ENCODE measurements at regions not wholly inside any gene's neighbourhood (a gene's known extent, or its start where the extent isn't known, plus 50 kb on each side); places are given as distances from the start of the nearest gene placed in this dataset.

GRCh38 chr2:45141883-45142866, 132.9 kb upstream of the SIX2 start (continued):
- no peak for TF ChIP-seq HIC1 (tag by site-specific recombination; IDR thresholded peaks at IDR 0.05)
- TF ChIP-seq ZNF549 (tag by site-specific recombination; IDR thresholded peaks at IDR 0.05) = no peak
- peak; percentile 50; the same call in 1 of the 2 replicates for TF ChIP-seq ZNF266 (tag by site-specific recombination; IDR thresholded peaks at IDR 0.05; ENCODE audit: low read depth)
- no peak for TF ChIP-seq ZNF391 (tag by site-specific recombination; IDR thresholded peaks at IDR 0.05; ENCODE audit: borderline replicate concordance, low read depth)
- no peak for TF ChIP-seq FEZF1 (tag by site-specific recombination; IDR thresholded peaks at IDR 0.05)
- TF ChIP-seq ZNF121 (tag by site-specific recombination; IDR thresholded peaks at IDR 0.05) = 0 out of 2 replicates have a peak, but pooled peaks have one; percentile 11
- TF ChIP-seq ZNF394 (tag by site-specific recombination; IDR thresholded peaks at IDR 0.05; ENCODE audit: borderline replicate concordance) = peak; percentile 70; the same call in 1 of the 2 replicates
- no peak for TF ChIP-seq ZNF404 (tag by site-specific recombination; IDR thresholded peaks at IDR 0.05)
- no peak for TF ChIP-seq ZNF174 (tag by site-specific recombination; IDR thresholded peaks at IDR 0.05)
- no peak for TF ChIP-seq ZNF24 (tag by site-specific recombination; IDR thresholded peaks at IDR 0.05)
- TF ChIP-seq, protein P1, sequence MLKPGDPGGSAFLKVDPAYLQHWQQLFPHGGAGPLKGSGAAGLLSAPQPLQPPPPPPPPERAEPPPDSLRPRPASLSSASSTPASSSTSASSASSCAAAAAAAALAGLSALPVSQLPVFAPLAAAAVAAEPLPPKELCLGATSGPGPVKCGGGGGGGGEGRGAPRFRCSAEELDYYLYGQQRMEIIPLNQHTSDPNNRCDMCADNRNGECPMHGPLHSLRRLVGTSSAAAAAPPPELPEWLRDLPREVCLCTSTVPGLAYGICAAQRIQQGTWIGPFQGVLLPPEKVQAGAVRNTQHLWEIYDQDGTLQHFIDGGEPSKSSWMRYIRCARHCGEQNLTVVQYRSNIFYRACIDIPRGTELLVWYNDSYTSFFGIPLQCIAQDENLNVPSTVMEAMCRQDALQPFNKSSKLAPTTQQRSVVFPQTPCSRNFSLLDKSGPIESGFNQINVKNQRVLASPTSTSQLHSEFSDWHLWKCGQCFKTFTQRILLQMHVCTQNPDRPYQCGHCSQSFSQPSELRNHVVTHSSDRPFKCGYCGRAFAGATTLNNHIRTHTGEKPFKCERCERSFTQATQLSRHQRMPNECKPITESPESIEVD (tag by site-specific recombination; IDR thresholded peaks at IDR 0.05) = no peak
- no peak for TF ChIP-seq BCL11A (tag by site-specific recombination; IDR thresholded peaks at IDR 0.05; ENCODE audit: low read depth)
- no peak for TF ChIP-seq ZNF248 (tag by site-specific recombination; IDR thresholded peaks at IDR 0.05)
- TF ChIP-seq ZNF76 (tag by site-specific recombination; IDR thresholded peaks at IDR 0.05; ENCODE audit: borderline replicate concordance, low read depth) = no peak
- TF ChIP-seq, protein P2, sequence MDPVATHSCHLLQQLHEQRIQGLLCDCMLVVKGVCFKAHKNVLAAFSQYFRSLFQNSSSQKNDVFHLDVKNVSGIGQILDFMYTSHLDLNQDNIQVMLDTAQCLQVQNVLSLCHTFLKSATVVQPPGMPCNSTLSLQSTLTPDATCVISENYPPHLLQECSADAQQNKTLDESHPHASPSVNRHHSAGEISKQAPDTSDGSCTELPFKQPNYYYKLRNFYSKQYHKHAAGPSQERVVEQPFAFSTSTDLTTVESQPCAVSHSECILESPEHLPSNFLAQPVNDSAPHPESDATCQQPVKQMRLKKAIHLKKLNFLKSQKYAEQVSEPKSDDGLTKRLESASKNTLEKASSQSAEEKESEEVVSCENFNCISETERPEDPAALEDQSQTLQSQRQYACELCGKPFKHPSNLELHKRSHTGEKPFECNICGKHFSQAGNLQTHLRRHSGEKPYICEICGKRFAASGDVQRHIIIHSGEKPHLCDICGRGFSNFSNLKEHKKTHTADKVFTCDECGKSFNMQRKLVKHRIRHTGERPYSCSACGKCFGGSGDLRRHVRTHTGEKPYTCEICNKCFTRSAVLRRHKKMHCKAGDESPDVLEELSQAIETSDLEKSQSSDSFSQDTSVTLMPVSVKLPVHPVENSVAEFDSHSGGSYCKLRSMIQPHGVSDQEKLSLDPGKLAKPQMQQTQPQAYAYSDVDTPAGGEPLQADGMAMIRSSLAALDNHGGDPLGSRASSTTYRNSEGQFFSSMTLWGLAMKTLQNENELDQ (tag by site-specific recombination; IDR thresholded peaks at IDR 0.05; ENCODE audit: low read depth) = no peak
- TF ChIP-seq SALL2 (tag by site-specific recombination; IDR thresholded peaks at IDR 0.05; ENCODE audit: borderline replicate concordance) = no peak
- TF ChIP-seq ZNF571 (tag by site-specific recombination; IDR thresholded peaks at IDR 0.05) = no peak
- TF ChIP-seq ZNF654 (tag by site-specific recombination; IDR thresholded peaks at IDR 0.05; ENCODE audit: low read depth) = peak; percentile 30
- TF ChIP-seq ZNF501 (tag by site-specific recombination; IDR thresholded peaks at IDR 0.05) = no peak
- peak; percentile 75; the same call in 1 of the 2 replicates for TF ChIP-seq ZNF140 (tag by site-specific recombination; IDR thresholded peaks at IDR 0.05)
- TF ChIP-seq ZNF341 (tag by site-specific recombination; IDR thresholded peaks at IDR 0.05; ENCODE audit: low read depth) = no peak; the same call in 1 of the 2 replicates
- no peak for TF ChIP-seq ZNF747 (tag by site-specific recombination; IDR thresholded peaks at IDR 0.05)
- TF ChIP-seq ZNF521 (tag by site-specific recombination; IDR thresholded peaks at IDR 0.05) = no peak
- TF ChIP-seq ZNF785 (tag by site-specific recombination; IDR thresholded peaks at IDR 0.05) = no peak
- no peak for TF ChIP-seq ZNF701 (tag by site-specific recombination; IDR thresholded peaks at IDR 0.05)
- no peak for TF ChIP-seq ZNF366 (tag by site-specific recombination; conservative IDR thresholded peaks at IDR 0.05)
- TF ChIP-seq ZNF112 (tag by site-specific recombination; IDR thresholded peaks at IDR 0.05) = no peak
- no peak for TF ChIP-seq YY1 (tag by site-specific recombination; IDR thresholded peaks at IDR 0.05)
- no peak for TF ChIP-seq ZNF132 (tag by site-specific recombination; IDR thresholded peaks at IDR 0.05; ENCODE audit: borderline replicate concordance)
- no peak for TF ChIP-seq ZBTB26 (tag by site-specific recombination; optimal IDR thresholded peaks at IDR 0.05)
- no peak for TF ChIP-seq REPIN1 (tag by site-specific recombination; IDR thresholded peaks at IDR 0.05; ENCODE audit: low read depth)
- TF ChIP-seq ZNF324 (tag by site-specific recombination; IDR thresholded peaks at IDR 0.05) = no peak
